ENCODE measurements at regions not wholly inside any gene's neighbourhood (a gene's known extent, or its start where the extent isn't known, plus 50 kb on each side); places are given as distances from the start of the nearest gene placed in this dataset.

- no peak for TF ChIP-seq HOXB13 (CRISPR knock-in tag; IDR thresholded peaks at IDR 0.05; ENCODE audit: low read depth)
- no peak for TF ChIP-seq ZC3H11A (IDR thresholded peaks at IDR 0.05)
- no peak for TF ChIP-seq RAD21 (conservative IDR thresholded peaks at IDR 0.05 in 1 of 2, IDR thresholded peaks at IDR 0.05 in 1 of 2)
- no peak for TF ChIP-seq FOSB (CRISPR knock-in tag; IDR thresholded peaks at IDR 0.05)
- no peak for TF ChIP-seq MAZ (IDR thresholded peaks at IDR 0.05; ENCODE audit: borderline replicate concordance, low read depth, low read length)
- no peak for TF ChIP-seq HOXB5 (CRISPR knock-in tag; IDR thresholded peaks at IDR 0.05)
- no peak for TF ChIP-seq NR3C1 (IDR thresholded peaks at IDR 0.05)
- no peak for TF ChIP-seq GATA3 (IDR thresholded peaks at IDR 0.05; ENCODE audit: borderline replicate concordance)
- no peak for TF ChIP-seq KDM1A (IDR thresholded peaks at IDR 0.05; ENCODE audit: low read depth)
- TF ChIP-seq ATOH8 (CRISPR knock-in tag; IDR thresholded peaks at IDR 0.05; ENCODE audit: low read depth) = no peak
- TF ChIP-seq BHLHE40 (IDR thresholded peaks at IDR 0.05; ENCODE audit: low read depth, low read length) = no peak
- no peak for TF ChIP-seq RARB (CRISPR knock-in tag; IDR thresholded peaks at IDR 0.05)
- TF ChIP-seq JUNB (IDR thresholded peaks at IDR 0.05) = no peak
- TF ChIP-seq NPAS2 (CRISPR knock-in tag; IDR thresholded peaks at IDR 0.05; ENCODE audit: borderline replicate concordance) = no peak
- ChIA-PET POLR2A (no interaction called here), CTCF (no interaction called here)
- no peak overlapping the region for H3K4me2 ChIP-seq
- no peaks in the 10 kb centered on the region for H3K4me1 ChIP-seq
- no peak overlapping the region for H3K4me3 ChIP-seq
- no peak for DNase-seq (ENCODE audit: low read depth in 1 of 2, low spot score in 1 of 2)
- no peak for ATAC-seq
- WGBS (ENCODE audit: missing lambda C conversion rate) = 28% methylated on average over 14 of the region's 14 CpGs
- no peak overlapping the region for H3K27ac ChIP-seq
- no peak for FAIRE-seq
- no peaks in the 10 kb centered on the region for H3K9me3 ChIP-seq
These were observed 320.3 kb upstream of the ZNF32 start for GRCh38 chr10:43968961-43969360.

- no peak for TF ChIP-seq ELK1 (IDR thresholded peaks at IDR 0.05; ENCODE audit: low read depth, low read length)
- TF ChIP-seq HDAC2 (IDR thresholded peaks at IDR 0.05) = no peak
- TF ChIP-seq HMGXB4 (CRISPR knock-in tag; IDR thresholded peaks at IDR 0.05; ENCODE audit: borderline replicate concordance) = no peak
- TF ChIP-seq CHD4 (IDR thresholded peaks at IDR 0.05; ENCODE audit: borderline replicate concordance) = no peak
- TF ChIP-seq CBX2 (IDR thresholded peaks at IDR 0.05; ENCODE audit: borderline replicate concordance, low read depth) = no peak
- no peak for TF ChIP-seq TP53 (CRISPR knock-in tag; IDR thresholded peaks at IDR 0.05)
- POLR2A ChIA-PET = no interaction called here
- H3K4me3 ChIP-seq = no peak overlapping the region
- no peak overlapping the region for H3K27ac ChIP-seq
- WGBS (ENCODE audit: missing lambda C conversion rate) = 0% methylated on average over 1 of the region's 1 CpG
- CTCF ChIA-PET = interaction anchor here (0.9 kb wide), 1 partner anchor 12 kb away, joined by 3 read pairs; no protein-coding TSS in a partner anchor
- H3K9me3 ChIP-seq = no peaks in the 10 kb centered on the region
- no peak overlapping the region for H3K4me2 ChIP-seq
- ATAC-seq (no peak), FAIRE-seq (no peak), DNase-seq (ENCODE audit: low read depth in 1 of 2, low spot score in 1 of 2) (no peak)
- no peaks in the 10 kb centered on the region for H3K4me1 ChIP-seq
These were observed 319.4 kb upstream of the ZNF32 start for GRCh38 chr10:43968076-43968475.

- 31% methylated on average over 3 of the region's 3 CpGs for WGBS (ENCODE audit: missing lambda C conversion rate)
- H3K4me1 ChIP-seq = no peaks in the 10 kb centered on the region
- H3K4me3 ChIP-seq = no peak overlapping the region
- ChIA-PET POLR2A (no interaction called here), CTCF (interaction anchor here (1.3 kb wide), 1 partner anchor 276 kb away, joined by 3 read pairs; no protein-coding TSS in a partner anchor)
- DNase-seq (ENCODE audit: low read depth in 1 of 2, low spot score in 1 of 2) (no peak), FAIRE-seq (no peak), ATAC-seq (no peak)
- no peak overlapping the region for H3K27ac ChIP-seq
- TF ChIP-seq CEBPB (IDR thresholded peaks at IDR 0.05) (no peak), JUN (IDR thresholded peaks at IDR 0.05) (no peak), FOXS1 (CRISPR knock-in tag; IDR thresholded peaks at IDR 0.05) (no peak), USF2 (IDR thresholded peaks at IDR 0.05) (no peak), NFE2L2 (conservative IDR thresholded peaks at IDR 0.05; ENCODE audit: low read length) (no peak), HOXA7 (CRISPR knock-in tag; IDR thresholded peaks at IDR 0.05) (no peak)
- no peak overlapping the region for H3K4me2 ChIP-seq
- no peaks in the 10 kb centered on the region for H3K9me3 ChIP-seq
These were observed 317.9 kb upstream of the ZNF32 start for GRCh38 chr10:43966571-43966965.
